Lower leg skin (tissue), 3 donors: ENCODE measurements at regions not wholly inside any gene's neighbourhood (a gene's known extent, or its start where the extent isn't known, plus 50 kb on each side); places are given as distances from the start of the nearest gene placed in this dataset.

ENCODE experiments used
- POLR2A ChIP-seq, 2 donors: fragments of 450-650 bp; IDR thresholded peaks; one replicate each; pipeline ENCODE4 v1.6.1; 2016 to 2017; ENCODE audit warnings: antibody characterized with exemption in 2 of 2, mild to moderate bottlenecking in 1 of 2, moderate library complexity in 1 of 2
- TF ChIP-seq, protein P1 (sequence below), 3 donors: fragments of 450-650 bp; IDR thresholded peaks; one replicate each; pipeline ENCODE4 v1.5.1; 2016; ENCODE audit warnings: antibody characterized with exemption in 3 of 3, mild to moderate bottlenecking in 3 of 3, moderate library complexity in 2 of 3

DNA sequence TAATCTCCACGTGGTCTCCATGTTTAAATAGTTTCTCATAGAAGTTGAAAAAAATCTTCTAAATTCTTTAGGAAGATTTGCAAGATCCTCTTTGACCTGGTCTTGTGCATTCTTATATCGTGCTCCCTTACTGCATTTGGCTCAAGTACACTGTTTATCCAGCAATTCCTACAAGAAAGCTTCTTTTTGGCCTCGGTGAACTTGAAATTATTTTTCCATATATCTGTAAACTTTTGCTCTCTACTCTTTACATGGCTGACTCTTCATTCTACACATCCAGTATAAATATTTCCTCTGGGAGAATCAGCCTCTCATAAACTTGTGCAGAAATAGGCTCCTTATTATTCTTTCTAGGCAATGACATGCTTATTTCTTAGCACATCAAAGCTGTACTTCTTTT, 1457.9 kb upstream of the PRR20A start:
- TF ChIP-seq, protein P1, sequence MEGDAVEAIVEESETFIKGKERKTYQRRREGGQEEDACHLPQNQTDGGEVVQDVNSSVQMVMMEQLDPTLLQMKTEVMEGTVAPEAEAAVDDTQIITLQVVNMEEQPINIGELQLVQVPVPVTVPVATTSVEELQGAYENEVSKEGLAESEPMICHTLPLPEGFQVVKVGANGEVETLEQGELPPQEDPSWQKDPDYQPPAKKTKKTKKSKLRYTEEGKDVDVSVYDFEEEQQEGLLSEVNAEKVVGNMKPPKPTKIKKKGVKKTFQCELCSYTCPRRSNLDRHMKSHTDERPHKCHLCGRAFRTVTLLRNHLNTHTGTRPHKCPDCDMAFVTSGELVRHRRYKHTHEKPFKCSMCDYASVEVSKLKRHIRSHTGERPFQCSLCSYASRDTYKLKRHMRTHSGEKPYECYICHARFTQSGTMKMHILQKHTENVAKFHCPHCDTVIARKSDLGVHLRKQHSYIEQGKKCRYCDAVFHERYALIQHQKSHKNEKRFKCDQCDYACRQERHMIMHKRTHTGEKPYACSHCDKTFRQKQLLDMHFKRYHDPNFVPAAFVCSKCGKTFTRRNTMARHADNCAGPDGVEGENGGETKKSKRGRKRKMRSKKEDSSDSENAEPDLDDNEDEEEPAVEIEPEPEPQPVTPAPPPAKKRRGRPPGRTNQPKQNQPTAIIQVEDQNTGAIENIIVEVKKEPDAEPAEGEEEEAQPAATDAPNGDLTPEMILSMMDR (IDR thresholded peaks at IDR 0.05): no peak
- no peak for TF ChIP-seq POLR2A (IDR thresholded peaks at IDR 0.05)
